Trophoblast cell (in vitro differentiated cells and primary cell): ENCODE measurements at regions not wholly inside any gene's neighbourhood (a gene's known extent, or its start where the extent isn't known, plus 50 kb on each side); places are given as distances from the start of the nearest gene placed in this dataset.

Experiments
- DNase-seq, 2 donors: peaks; one replicate each; pipeline ENCODE4 v3.0.0-alpha.2; 2016
- H2AFZ ChIP-seq: 2 replicates; pipeline ENCODE4 v1.6.1; 2013; ENCODE audit warnings: low read length, moderate library complexity, mild to moderate bottlenecking; ENCODE audit not compliant: insufficient read depth, poor library complexity
- H2AK5ac ChIP-seq: 2 replicates; pipeline ENCODE4 v1.6.1; 2013; ENCODE audit warnings: mild to moderate bottlenecking, low read length
- H2BK120ac ChIP-seq: 2 replicates; pipeline ENCODE4 v1.6.1; 2013; ENCODE audit warnings: low read length, mild to moderate bottlenecking, moderate library complexity; ENCODE audit not compliant: insufficient read depth, poor library complexity
- H2BK12ac ChIP-seq: 2 replicates; pipeline ENCODE4 v1.6.1; 2013; ENCODE audit warnings: mild to moderate bottlenecking, low read length, moderate library complexity
- H2BK5ac ChIP-seq: 2 replicates; pipeline ENCODE4 v1.6.1; 2013; ENCODE audit warnings: low read length, low read depth, moderate library complexity, mild to moderate bottlenecking; ENCODE audit not compliant: poor library complexity
- H3K14ac ChIP-seq: 2 replicates; pipeline ENCODE4 v1.6.1; 2013; ENCODE audit warnings: mild to moderate bottlenecking, low read length
- H3K18ac ChIP-seq: 2 replicates; pipeline ENCODE4 v1.6.1; 2013; ENCODE audit warnings: mild to moderate bottlenecking, low read length
- H3K23ac ChIP-seq: 2 replicates; pipeline ENCODE4 v1.6.1; 2013; ENCODE audit warnings: low read length
- H3K27ac ChIP-seq: 2 replicates; pipeline ENCODE4 v1.5.1; 2013; ENCODE audit warnings: low read depth, mild to moderate bottlenecking, inconsistent platforms, low read length, moderate library complexity
- H3K27me3 ChIP-seq: 2 replicates; pipeline ENCODE4 v1.6.1; 2013; ENCODE audit warnings: inconsistent platforms, mild to moderate bottlenecking, low read length, moderate library complexity; ENCODE audit not compliant: insufficient read depth
- H3K36me3 ChIP-seq, 2 experiments: 1 replicate in 1 of 2; 2 replicates in 1 of 2; pipeline ENCODE4 v1.6.1; 2013; ENCODE audit warnings: low read length in 2 of 2, mild to moderate bottlenecking in 2 of 2, moderate library complexity in 1 of 2; ENCODE audit not compliant: insufficient read depth in 2 of 2, control insufficient read depth in 1 of 2
- H3K4ac ChIP-seq: 2 replicates; pipeline ENCODE4 v1.6.1; 2013; ENCODE audit warnings: low read depth, mild to moderate bottlenecking, low read length, moderate library complexity
- H3K4me1 ChIP-seq, 2 experiments: 1 replicate in 1 of 2; 2 replicates in 1 of 2; pipeline ENCODE4 v1.6.1; 2013; ENCODE audit warnings: low read length in 2 of 2, mild to moderate bottlenecking in 2 of 2, moderate library complexity in 1 of 2; ENCODE audit not compliant: insufficient read depth in 2 of 2, control insufficient read depth in 1 of 2
- H3K4me2 ChIP-seq: 2 replicates; pipeline ENCODE4 v1.6.1; 2013; ENCODE audit warnings: inconsistent platforms, mild to moderate bottlenecking, low read length, moderate library complexity
- H3K4me3 ChIP-seq: 2 replicates; pipeline ENCODE4 v1.5.1; 2013; ENCODE audit warnings: mild to moderate bottlenecking, low read depth, low read length, inconsistent platforms
- H3K79me1 ChIP-seq: one replicate; pipeline ENCODE4 v1.6.1; 2013; ENCODE audit warnings: low read length
- H3K79me2 ChIP-seq: 2 replicates; pipeline ENCODE4 v1.6.1; 2013; ENCODE audit warnings: low read length, mild to moderate bottlenecking; ENCODE audit not compliant: control insufficient read depth, insufficient read depth, poor library complexity
- H3K9ac ChIP-seq: 2 replicates; pipeline ENCODE4 v1.6.1; 2013; ENCODE audit warnings: mild to moderate bottlenecking, low read length
- H3K9me3 ChIP-seq: 2 replicates; pipeline ENCODE4 v1.6.1; 2013; ENCODE audit warnings: low read depth, mild to moderate bottlenecking, control low read depth, inconsistent platforms, low read length; ENCODE audit not compliant: insufficient read depth
- H4K12ac ChIP-seq: 2 replicates; pipeline ENCODE4 v1.6.1; 2013; ENCODE audit warnings: low read depth, mild to moderate bottlenecking, low read length, moderate library complexity
- H4K8ac ChIP-seq: 2 replicates; pipeline ENCODE4 v1.6.1; 2013; ENCODE audit warnings: low read depth, mild to moderate bottlenecking, low read length, moderate library complexity
- H4K91ac ChIP-seq: one replicate; pipeline ENCODE4 v1.6.1; 2013; ENCODE audit warnings: low read depth, mild to moderate bottlenecking, low read length, moderate library complexity
- WGBS: extraction: QIAGEN DNeasy Blood & Tissue Kit; methylation state at CpG from one replicate; pipeline ENCODE4 v1.1.7; 2013; ENCODE audit warnings: missing lambda C conversion rate; ENCODE audit not compliant: insufficient read length, insufficient coverage; ENCODE audit errors: extremely low coverage; 5-methylcytosine and 5-hydroxymethylcytosine counted together

DNA sequence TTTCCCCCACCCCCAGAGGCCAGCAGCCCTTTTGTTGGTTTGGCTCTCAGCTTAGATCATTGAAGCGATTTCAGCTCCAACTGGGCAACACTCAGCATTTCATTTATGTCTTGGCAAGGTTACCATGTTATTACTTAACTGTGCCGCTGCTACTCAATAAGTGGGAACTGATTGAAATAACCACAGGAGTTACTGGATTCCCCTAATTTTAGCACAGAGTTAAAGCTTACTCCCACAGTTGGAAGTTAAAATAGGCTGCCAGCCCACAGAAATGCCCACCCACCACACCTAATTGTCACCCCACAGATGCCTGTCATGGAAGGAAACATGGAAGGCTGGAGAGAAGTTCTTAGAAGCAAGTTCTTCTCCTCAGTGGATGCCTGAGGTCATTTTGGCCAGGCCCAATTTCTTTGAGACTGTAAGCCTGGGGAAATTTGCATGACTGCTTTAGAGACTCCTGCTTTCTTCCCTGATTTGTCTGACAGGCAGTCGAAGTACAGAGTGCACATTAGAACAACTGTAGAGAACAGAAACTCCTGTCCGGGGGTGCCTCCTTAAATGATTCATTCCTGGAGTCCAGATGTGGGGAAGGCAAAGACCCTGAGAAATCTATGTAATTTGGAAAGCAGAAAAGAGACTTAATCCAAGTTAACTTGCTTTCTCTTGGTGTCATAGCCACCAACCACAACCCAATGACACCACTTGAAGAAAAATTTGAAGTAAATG lies 370.0 kb downstream of the ZSWIM6 start:
- no peaks in the 10 kb centered on the region for H3K79me2 ChIP-seq
- no peak overlapping the region for H3K9ac ChIP-seq
- H3K9me3 ChIP-seq = no peaks in the 10 kb centered on the region
- no peak overlapping the region for H2BK5ac ChIP-seq
- no peak overlapping the region for H3K14ac ChIP-seq
- no peak overlapping the region for H3K4me2 ChIP-seq
- no peak overlapping the region for H4K8ac ChIP-seq
- no CpG with 5 or more reads among the region's 4 CpGs for WGBS
- no peak overlapping the region for H4K91ac ChIP-seq
- no peaks in the 10 kb centered on the region for H3K4me1 ChIP-seq
- H3K36me3 ChIP-seq = no peaks in the 10 kb centered on the region
- H3K27me3 ChIP-seq = no peaks in the 10 kb centered on the region
- H4K12ac ChIP-seq = no peak overlapping the region
- no peak overlapping the region for H3K4me3 ChIP-seq
- no peak overlapping the region for H3K18ac ChIP-seq
- H2BK12ac ChIP-seq = no peak overlapping the region
- no peak overlapping the region for H2BK120ac ChIP-seq
- H3K23ac ChIP-seq = no peak overlapping the region
- H3K4ac ChIP-seq = no peak overlapping the region
- DNase-seq = no peak
- H3K27ac ChIP-seq = no peak overlapping the region
- no peak overlapping the region for H2AFZ ChIP-seq
- H3K79me1 ChIP-seq = no peaks in the 10 kb centered on the region
- H2AK5ac ChIP-seq = no peak overlapping the region

DNA sequence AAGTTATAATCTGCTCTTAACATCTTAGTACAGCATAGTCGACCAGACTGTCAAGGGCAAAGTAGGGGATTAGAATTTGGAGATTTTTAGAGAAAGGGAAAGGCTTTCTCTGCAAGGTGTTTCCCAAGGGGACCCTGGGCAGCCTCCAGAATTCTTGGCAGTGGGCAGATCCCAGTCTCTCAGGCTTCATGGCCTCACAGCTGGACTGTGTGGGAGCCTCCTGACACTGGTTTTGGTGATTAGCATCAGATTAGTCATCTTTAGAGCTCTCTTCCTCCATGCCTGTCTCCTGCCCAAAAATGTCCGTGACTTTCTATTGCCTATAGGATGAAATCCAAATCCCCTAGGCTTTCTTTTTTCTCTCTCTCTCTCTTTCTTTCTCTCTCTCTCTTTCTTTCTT lies 370.7 kb downstream of the ZSWIM6 start:
- H3K27me3 ChIP-seq = no peaks in the 10 kb centered on the region
- H3K4me1 ChIP-seq = no peaks in the 10 kb centered on the region
- H3K79me1 ChIP-seq = no peaks in the 10 kb centered on the region
- H3K18ac ChIP-seq = no peak overlapping the region
- no peak overlapping the region for H2AK5ac ChIP-seq
- H3K9ac ChIP-seq = no peak overlapping the region
- H3K9me3 ChIP-seq = no peaks in the 10 kb centered on the region
- WGBS = no CpG with 5 or more reads among the region's 2 CpGs
- H2BK120ac ChIP-seq = no peak overlapping the region
- no peak overlapping the region for H3K23ac ChIP-seq
- H3K4me2 ChIP-seq = no peak overlapping the region
- no peak overlapping the region for H2BK5ac ChIP-seq
- no peak overlapping the region for H3K4ac ChIP-seq
- H3K4me3 ChIP-seq = no peak overlapping the region
- no peaks in the 10 kb centered on the region for H3K79me2 ChIP-seq
- no peak overlapping the region for H4K8ac ChIP-seq
- H3K27ac ChIP-seq = no peak overlapping the region
- H4K91ac ChIP-seq = no peak overlapping the region
- H2AFZ ChIP-seq = no peak overlapping the region
- H4K12ac ChIP-seq = no peak overlapping the region
- H3K14ac ChIP-seq = no peak overlapping the region
- H2BK12ac ChIP-seq = no peak overlapping the region
- DNase-seq = no peak
- no peaks in the 10 kb centered on the region for H3K36me3 ChIP-seq

DNA sequence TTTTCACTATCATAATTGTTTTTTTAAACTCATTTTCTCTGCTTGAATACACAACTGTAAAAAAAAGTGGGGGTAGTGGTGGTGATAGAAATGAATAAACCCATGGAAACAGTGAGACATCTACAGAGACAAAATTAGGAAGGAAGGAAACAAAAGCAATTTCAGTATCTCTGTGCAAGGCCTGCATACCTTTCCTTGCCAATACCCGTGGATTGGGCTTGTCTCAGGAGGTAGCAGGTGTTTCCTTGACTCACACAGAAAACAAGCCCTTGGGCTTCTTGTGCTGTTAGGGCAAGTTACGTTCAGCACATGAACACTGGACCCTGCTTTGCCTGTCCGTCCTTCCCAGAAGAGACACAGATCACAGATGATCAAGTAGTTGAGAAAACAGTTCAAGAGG lies 372.2 kb downstream of the ZSWIM6 start:
- no peaks in the 10 kb centered on the region for H3K36me3 ChIP-seq
- no CpG with 5 or more reads among the region's 3 CpGs for WGBS
- no peak overlapping the region for H3K4me2 ChIP-seq
- no peak for DNase-seq
- H2AK5ac ChIP-seq = no peak overlapping the region
- no peak overlapping the region for H3K18ac ChIP-seq
- no peaks in the 10 kb centered on the region for H3K9me3 ChIP-seq
- no peak overlapping the region for H4K12ac ChIP-seq
- H3K27me3 ChIP-seq = no peaks in the 10 kb centered on the region
- no peak overlapping the region for H3K27ac ChIP-seq
- no peak overlapping the region for H2BK120ac ChIP-seq
- no peak overlapping the region for H3K14ac ChIP-seq
- no peak overlapping the region for H4K8ac ChIP-seq
- no peaks in the 10 kb centered on the region for H3K79me1 ChIP-seq
- H2BK12ac ChIP-seq = no peak overlapping the region
- no peaks in the 10 kb centered on the region for H3K4me1 ChIP-seq
- H2BK5ac ChIP-seq = no peak overlapping the region
- no peak overlapping the region for H3K23ac ChIP-seq
- H3K9ac ChIP-seq = no peak overlapping the region
- H3K4ac ChIP-seq = no peak overlapping the region
- H2AFZ ChIP-seq = no peak overlapping the region
- H4K91ac ChIP-seq = no peak overlapping the region
- no peaks in the 10 kb centered on the region for H3K79me2 ChIP-seq
- H3K4me3 ChIP-seq = no peak overlapping the region

DNA sequence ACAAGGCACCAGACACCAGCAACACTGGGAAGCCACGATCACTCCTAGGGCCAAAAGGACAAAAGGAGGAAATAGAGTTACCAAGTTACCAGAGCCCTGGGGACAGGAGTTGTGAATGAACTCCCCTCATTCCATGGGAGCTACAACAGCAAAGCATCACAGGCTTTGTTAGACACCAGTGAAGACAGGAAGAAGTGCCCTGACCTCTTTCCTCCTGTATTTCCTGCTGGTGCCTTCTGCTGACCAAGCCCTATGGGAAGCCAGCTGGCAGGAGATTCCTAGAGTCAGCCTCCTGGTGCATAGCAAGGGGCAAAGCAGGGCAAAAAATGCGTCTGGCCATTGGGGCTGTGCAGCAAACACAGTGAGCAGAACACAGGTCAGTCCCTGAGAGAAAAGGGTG lies 374.7 kb downstream of the ZSWIM6 start:
- no peak overlapping the region for H3K23ac ChIP-seq
- H3K36me3 ChIP-seq = no peaks in the 10 kb centered on the region
- H3K4ac ChIP-seq = no peak overlapping the region
- no peak overlapping the region for H3K14ac ChIP-seq
- no peak overlapping the region for H2BK5ac ChIP-seq
- no peak overlapping the region for H2AFZ ChIP-seq
- H3K27me3 ChIP-seq = no peaks in the 10 kb centered on the region
- no peak for DNase-seq
- no peaks in the 10 kb centered on the region for H3K4me1 ChIP-seq
- H2BK12ac ChIP-seq = no peak overlapping the region
- no CpG with 5 or more reads among the region's 2 CpGs for WGBS
- H2AK5ac ChIP-seq = no peak overlapping the region
- no peak overlapping the region for H2BK120ac ChIP-seq
- H4K91ac ChIP-seq = no peak overlapping the region
- no peak overlapping the region for H4K8ac ChIP-seq
- H3K4me2 ChIP-seq = no peak overlapping the region
- no peak overlapping the region for H3K4me3 ChIP-seq
- H3K79me1 ChIP-seq = no peaks in the 10 kb centered on the region
- no peak overlapping the region for H3K18ac ChIP-seq
- H3K9me3 ChIP-seq = no peaks in the 10 kb centered on the region
- no peak overlapping the region for H3K9ac ChIP-seq
- no peak overlapping the region for H3K27ac ChIP-seq
- H3K79me2 ChIP-seq = no peaks in the 10 kb centered on the region
- no peak overlapping the region for H4K12ac ChIP-seq
